ENCODE measurements at regions not wholly inside any gene's neighbourhood (a gene's known extent, or its start where the extent isn't known, plus 50 kb on each side); places are given as distances from the start of the nearest gene placed in this dataset.

DNA sequence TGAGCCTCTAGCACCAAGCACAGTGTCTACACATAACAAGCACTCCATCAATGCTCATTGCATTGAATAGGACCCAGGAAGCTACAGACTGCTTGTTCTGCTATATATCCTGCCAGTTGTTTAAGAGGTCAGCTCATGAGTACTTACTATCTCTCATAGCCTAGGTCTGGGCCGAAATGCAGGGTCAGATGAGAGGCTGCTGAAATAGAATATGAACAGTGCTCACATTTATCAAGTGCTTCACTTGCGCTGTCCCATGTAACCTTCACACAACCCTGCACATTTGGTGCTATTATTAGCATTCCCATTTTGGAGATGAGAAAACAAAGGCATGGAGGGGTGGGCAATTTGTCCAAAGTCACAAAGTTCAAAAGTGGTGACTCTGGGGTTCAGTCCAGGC lies 153.6 kb downstream of the FGF18 start:
- no peaks in the 10 kb centered on the region for H3K79me2 ChIP-seq (ENCODE audit: insufficient read depth, low read length)
- peaks cover 3% of the 10 kb centered on the region for H3K9me3 ChIP-seq (ENCODE audit: low read depth, low read length)
- no peak overlapping the region for H2AFZ ChIP-seq (ENCODE audit: low read length)
- no peaks in the 10 kb centered on the region for H3K4me1 ChIP-seq (ENCODE audit: insufficient read depth, low read length)
- H3K4me3 ChIP-seq (ENCODE audit: insufficient read depth, low read length) = no peak overlapping the region
- no peaks in the 10 kb centered on the region for H3K27me3 ChIP-seq (ENCODE audit: insufficient read depth, low read length)
- TF ChIP-seq, protein P1, sequence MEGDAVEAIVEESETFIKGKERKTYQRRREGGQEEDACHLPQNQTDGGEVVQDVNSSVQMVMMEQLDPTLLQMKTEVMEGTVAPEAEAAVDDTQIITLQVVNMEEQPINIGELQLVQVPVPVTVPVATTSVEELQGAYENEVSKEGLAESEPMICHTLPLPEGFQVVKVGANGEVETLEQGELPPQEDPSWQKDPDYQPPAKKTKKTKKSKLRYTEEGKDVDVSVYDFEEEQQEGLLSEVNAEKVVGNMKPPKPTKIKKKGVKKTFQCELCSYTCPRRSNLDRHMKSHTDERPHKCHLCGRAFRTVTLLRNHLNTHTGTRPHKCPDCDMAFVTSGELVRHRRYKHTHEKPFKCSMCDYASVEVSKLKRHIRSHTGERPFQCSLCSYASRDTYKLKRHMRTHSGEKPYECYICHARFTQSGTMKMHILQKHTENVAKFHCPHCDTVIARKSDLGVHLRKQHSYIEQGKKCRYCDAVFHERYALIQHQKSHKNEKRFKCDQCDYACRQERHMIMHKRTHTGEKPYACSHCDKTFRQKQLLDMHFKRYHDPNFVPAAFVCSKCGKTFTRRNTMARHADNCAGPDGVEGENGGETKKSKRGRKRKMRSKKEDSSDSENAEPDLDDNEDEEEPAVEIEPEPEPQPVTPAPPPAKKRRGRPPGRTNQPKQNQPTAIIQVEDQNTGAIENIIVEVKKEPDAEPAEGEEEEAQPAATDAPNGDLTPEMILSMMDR (IDR thresholded peaks at IDR 0.05; ENCODE audit: extremely low read depth, low read depth, low read length) = no peak
- no peaks in the 10 kb centered on the region for H4K20me1 ChIP-seq (ENCODE audit: insufficient read depth, low read length)
- no peaks in the 10 kb centered on the region for H3K36me3 ChIP-seq (ENCODE audit: insufficient read depth, low read length)
- DNase-seq (ENCODE audit: insufficient read length, low spot score, missing footprints) = peak; percentile 71
- no peak overlapping the region for H3K27ac ChIP-seq (ENCODE audit: low read depth, low read length)
- H3K4me2 ChIP-seq (ENCODE audit: insufficient read depth, low read length) = no peak overlapping the region

DNA sequence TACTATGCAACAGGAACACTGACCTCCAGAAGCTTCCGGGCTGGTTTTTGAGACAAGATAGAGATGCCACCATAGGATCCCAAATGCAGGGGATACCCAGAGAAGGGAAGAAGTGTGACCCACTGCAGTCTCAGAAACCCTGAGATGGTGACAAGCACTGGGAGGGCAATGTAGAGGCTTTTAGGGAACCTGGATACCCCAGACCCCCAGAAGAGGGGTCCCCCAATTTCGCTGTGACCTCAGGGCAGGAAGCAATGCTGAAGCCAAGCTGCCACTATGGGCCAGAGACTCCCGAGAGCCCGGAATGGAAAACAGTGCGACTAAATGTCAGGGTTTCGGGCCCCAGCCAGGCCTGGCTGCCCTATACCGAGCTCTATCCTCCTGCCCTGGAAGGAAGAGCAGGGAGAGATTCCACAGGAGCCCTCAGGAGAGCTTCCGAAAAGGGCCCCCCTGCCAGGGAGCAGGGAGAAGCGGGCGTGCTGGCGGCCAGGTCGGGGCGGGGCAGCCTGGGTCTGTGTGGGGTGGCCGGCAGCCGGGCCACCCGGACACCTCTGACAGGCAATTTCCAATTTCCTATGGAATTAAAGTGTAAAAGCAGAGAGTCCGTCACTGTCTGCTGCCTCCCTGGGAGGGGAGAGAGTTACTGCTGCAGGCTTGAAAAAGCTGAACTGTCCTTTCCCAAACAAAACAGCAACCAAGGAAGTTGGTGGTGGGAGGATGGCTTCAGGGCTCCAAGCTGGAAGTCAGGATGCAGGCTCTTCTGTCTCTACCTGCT lies 154.2 kb downstream of the FGF18 start:
- H3K4me1 ChIP-seq (ENCODE audit: insufficient read depth, low read length) = no peaks in the 10 kb centered on the region
- no peaks in the 10 kb centered on the region for H3K27me3 ChIP-seq (ENCODE audit: insufficient read depth, low read length)
- H3K9me3 ChIP-seq (ENCODE audit: low read depth, low read length) = peaks cover 2% of the 10 kb centered on the region
- TF ChIP-seq, protein P1 (IDR thresholded peaks at IDR 0.05; ENCODE audit: extremely low read depth, low read depth, low read length) = no peak
- H3K4me3 ChIP-seq (ENCODE audit: insufficient read depth, low read length) = no peak overlapping the region
- no peak overlapping the region for H3K4me2 ChIP-seq (ENCODE audit: insufficient read depth, low read length)
- H3K36me3 ChIP-seq (ENCODE audit: insufficient read depth, low read length) = no peaks in the 10 kb centered on the region
- no peaks in the 10 kb centered on the region for H3K79me2 ChIP-seq (ENCODE audit: insufficient read depth, low read length)
- H3K27ac ChIP-seq (ENCODE audit: low read depth, low read length) = no peak overlapping the region
- no peak for DNase-seq (ENCODE audit: insufficient read length, low spot score, missing footprints)
- H4K20me1 ChIP-seq (ENCODE audit: insufficient read depth, low read length) = no peaks in the 10 kb centered on the region
- H2AFZ ChIP-seq (ENCODE audit: low read length) = no peak overlapping the region

DNA sequence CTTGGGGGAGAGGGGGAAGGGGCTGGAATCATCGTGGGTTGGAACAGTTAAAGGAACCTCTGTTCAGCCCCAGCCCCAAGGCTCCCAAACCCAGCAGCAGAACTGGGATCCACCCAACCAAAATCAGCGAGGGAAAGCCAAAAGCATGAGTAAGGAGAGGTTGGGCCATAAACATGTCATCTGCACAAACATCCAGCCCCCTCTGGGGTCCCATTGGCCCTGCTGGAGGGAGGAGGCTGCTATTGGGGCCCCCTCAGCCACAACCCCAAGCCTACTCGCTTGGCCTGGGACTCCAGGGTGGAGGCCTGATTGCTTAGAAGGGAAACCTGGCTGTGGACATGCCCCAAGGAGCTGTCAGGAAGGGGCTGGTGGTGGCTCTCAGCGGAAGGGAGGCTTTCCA lies 154.9 kb downstream of the FGF18 start:
- Histone ChIP-seq H3K4me2 (ENCODE audit: insufficient read depth, low read length) (no peak overlapping the region), H2AFZ (ENCODE audit: low read length) (no peak overlapping the region), H3K9me3 (ENCODE audit: low read depth, low read length) (no peaks in the 10 kb centered on the region), H4K20me1 (ENCODE audit: insufficient read depth, low read length) (no peaks in the 10 kb centered on the region), H3K4me3 (ENCODE audit: insufficient read depth, low read length) (no peak overlapping the region), H3K27ac (ENCODE audit: low read depth, low read length) (no peak overlapping the region), H3K79me2 (ENCODE audit: insufficient read depth, low read length) (no peaks in the 10 kb centered on the region), H3K4me1 (ENCODE audit: insufficient read depth, low read length) (no peaks in the 10 kb centered on the region), H3K27me3 (ENCODE audit: insufficient read depth, low read length) (peaks cover under 1% of the 10 kb centered on the region), H3K36me3 (ENCODE audit: insufficient read depth, low read length) (no peaks in the 10 kb centered on the region)
- DNase-seq (ENCODE audit: insufficient read length, low spot score, missing footprints) = no peak
- TF ChIP-seq, protein P1 (IDR thresholded peaks at IDR 0.05; ENCODE audit: extremely low read depth, low read depth, low read length) = no peak

DNA sequence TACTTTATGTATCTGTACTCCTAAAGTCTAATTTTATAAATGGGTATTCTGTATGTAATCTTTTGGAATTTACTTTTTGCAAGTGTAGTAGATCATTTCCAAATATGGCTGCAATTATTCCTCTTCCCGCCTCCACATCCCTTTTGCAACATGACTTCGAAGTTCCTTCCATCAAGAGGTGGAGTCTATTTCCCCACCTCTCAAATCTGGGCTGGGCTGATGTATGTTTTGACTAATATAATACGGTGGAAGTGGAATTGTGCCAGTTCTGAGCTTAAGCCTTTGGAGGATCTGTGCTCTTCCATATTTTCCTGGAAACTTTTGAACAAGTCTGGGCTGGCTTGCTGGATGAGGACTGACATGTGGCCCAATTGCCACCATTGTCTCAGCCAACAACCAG lies 155.9 kb downstream of the FGF18 start:
- TF ChIP-seq, protein P1 (IDR thresholded peaks at IDR 0.05; ENCODE audit: extremely low read depth, low read depth, low read length) = no peak
- no peaks in the 10 kb centered on the region for H3K4me1 ChIP-seq (ENCODE audit: insufficient read depth, low read length)
- H4K20me1 ChIP-seq (ENCODE audit: insufficient read depth, low read length) = no peaks in the 10 kb centered on the region
- H3K27ac ChIP-seq (ENCODE audit: low read depth, low read length) = no peak overlapping the region
- no peak for DNase-seq (ENCODE audit: insufficient read length, low spot score, missing footprints)
- no peaks in the 10 kb centered on the region for H3K9me3 ChIP-seq (ENCODE audit: low read depth, low read length)
- H3K4me2 ChIP-seq (ENCODE audit: insufficient read depth, low read length) = no peak overlapping the region
- H3K4me3 ChIP-seq (ENCODE audit: insufficient read depth, low read length) = no peak overlapping the region
- H2AFZ ChIP-seq (ENCODE audit: low read length) = no peak overlapping the region
- no peaks in the 10 kb centered on the region for H3K36me3 ChIP-seq (ENCODE audit: insufficient read depth, low read length)
- H3K27me3 ChIP-seq (ENCODE audit: insufficient read depth, low read length) = peaks cover 5% of the 10 kb centered on the region
- no peaks in the 10 kb centered on the region for H3K79me2 ChIP-seq (ENCODE audit: insufficient read depth, low read length)
